HCT116 (cell line): ENCODE measurements at regions not wholly inside any gene's neighbourhood (a gene's known extent, or its start where the extent isn't known, plus 50 kb on each side); places are given as distances from the start of the nearest gene placed in this dataset.

Experiments
- ATAC-seq: fragments of 200-7000 bp; cut with Tn5 transposase; 2 replicates; pipeline ENCODE4 v1.9.1; 2020; ENCODE audit warnings: mild to moderate bottlenecking, moderate library complexity
- BruUV-seq: library from RNA; stranded (reverse); fragments of 400-500 nt; replicated peaks from 2 replicates; lab custom pipeline; 2021; lab: Mats Ljungman, UMichigan
- CTCF ChIA-PET: fragments of 300-600 bp; sonication (Branson Sonifier 250); formaldehyde crosslinking; loops from one replicate; lab custom pipeline; 2021; ENCODE audit warnings: antibody characterized with exemption; lab: Charles Lee
- POLR2A ChIA-PET: fragments of 300-600, 350-600 bp; sonication (Branson Sonifier 250); formaldehyde crosslinking; loops from one replicate; lab custom pipeline; 2021; ENCODE audit warnings: antibody characterized with exemption; lab: Charles Lee
- RAD21 ChIA-PET, 2 experiments: fragments of 300-600 bp; sonication (Branson Sonifier 250); formaldehyde crosslinking; loops; one replicate each; lab custom pipeline; 2023; ENCODE audit warnings: low total read pairs in 2 of 2; ENCODE audit not compliant: uncharacterized antibody in 2 of 2, unreplicated experiment in 2 of 2, low non-redundant PET in 1 of 2; lab: Charles Lee
- DNase-seq: peaks from one replicate; pipeline ENCODE4 v3.0.0-alpha.2; 2010; ENCODE audit warnings: low read depth, low spot score
- H2AFZ ChIP-seq: fragments of 200-600 bp; shearing (Covaris generic), sonication (generic); 2 replicates; pipeline ENCODE4 v1.6.1; 2017; ENCODE audit warnings: low read depth, mixed run types, mixed read lengths, antibody characterized with exemption, low read length; ENCODE audit not compliant: poor library complexity, severe bottlenecking
- H3K27ac ChIP-seq: 2 replicates; pipeline ENCODE4 v1.5.1; 2012; ENCODE audit warnings: low read depth, low read length
- H3K27me3 ChIP-seq: fragments of 200-600 bp; sonication (generic); 2 replicates; pipeline ENCODE4 v1.6.1; 2016; ENCODE audit warnings: mixed run types, low read length, mixed read lengths; ENCODE audit not compliant: insufficient read depth
- H3K36me3 ChIP-seq, 2 experiments: fragments of 200-500 bp in 1 of 2; fragments of 200-600 bp in 1 of 2; sonication (Bioruptor generic) in 1 of 2; sonication (generic) in 1 of 2; 2 replicates each; pipeline versions ENCODE4 v1.5.1 to v1.6.1; 2014 to 2016; ENCODE audit warnings: low read length in 2 of 2, inconsistent platforms in 1 of 2, mixed read lengths in 1 of 2, mixed run types in 1 of 2; ENCODE audit not compliant: insufficient read depth in 2 of 2, control insufficient read depth in 1 of 2
- H3K4me1 ChIP-seq, 2 experiments: fragments of 200-600 bp in 1 of 2; sonication (generic) in 1 of 2; 2 replicates each; pipeline versions ENCODE4 v1.5.1 to v1.6.1; 2012 to 2017; ENCODE audit warnings: low read length in 2 of 2, inconsistent platforms in 1 of 2, mild to moderate bottlenecking in 1 of 2, mixed read lengths in 1 of 2, mixed run types in 1 of 2, moderate library complexity in 1 of 2; ENCODE audit not compliant: insufficient read depth in 2 of 2, control insufficient read depth in 1 of 2
- H3K4me2 ChIP-seq: fragments of 200-600 bp; sonication (generic); 2 replicates; pipeline ENCODE4 v1.6.1; 2017; ENCODE audit warnings: mixed run types, low read length, mixed read lengths
- H3K4me3 ChIP-seq, 2 experiments: fragments of 200-600 bp in 1 of 2; sonication (generic) in 1 of 2; replicated peaks in 1 of 2; 2 replicates each; pipeline ENCODE4 v1.5.1; 2011 to 2016; ENCODE audit warnings: low read length in 2 of 2, control low read depth in 1 of 2, low read depth in 1 of 2, mild to moderate bottlenecking in 1 of 2, mixed read lengths in 1 of 2, mixed run types in 1 of 2
- H3K79me2 ChIP-seq: fragments of 200-600 bp; sonication (generic); 2 replicates; pipeline ENCODE4 v1.6.1; 2017; ENCODE audit warnings: mild to moderate bottlenecking, mixed run types, low read length, moderate library complexity, mixed read lengths; ENCODE audit not compliant: insufficient read depth
- H3K9ac ChIP-seq: fragments of 200-600 bp; sonication (generic); 2 replicates; pipeline ENCODE4 v1.6.1; 2016; ENCODE audit warnings: low read length, mixed read lengths
- H3K9me2 ChIP-seq: fragments of 200-600 bp; sonication (generic), shearing (Covaris generic); 2 replicates; pipeline ENCODE4 v1.6.1; 2017; ENCODE audit warnings: mixed run types, mild to moderate bottlenecking, moderate library complexity; ENCODE audit not compliant: insufficient read depth
- H3K9me3 ChIP-seq, 2 experiments: fragments of 200-500 bp in 1 of 2; fragments of 200-600 bp in 1 of 2; sonication (Bioruptor generic) in 1 of 2; sonication (generic) in 1 of 2; 2 replicates each; pipeline ENCODE4 v1.6.1; 2014 to 2017; ENCODE audit warnings: low read length in 2 of 2, mixed read lengths in 2 of 2, inconsistent platforms in 1 of 2, low read depth in 1 of 2, mild to moderate bottlenecking in 1 of 2, mixed run types in 1 of 2, moderate library complexity in 1 of 2; ENCODE audit not compliant: control insufficient read depth in 1 of 2, insufficient read depth in 1 of 2
- H4K20me1 ChIP-seq: fragments of 200-600 bp; sonication (generic), shearing (Covaris generic); 2 replicates; pipeline ENCODE4 v1.6.1; 2017; ENCODE audit warnings: mixed run types, mild to moderate bottlenecking, moderate library complexity; ENCODE audit not compliant: insufficient read depth
- CBX3 ChIP-seq: IDR thresholded peaks from 2 replicates; pipeline ENCODE4 v1.6.1; 2012; ENCODE audit warnings: low read depth
- CEBPB ChIP-seq: IDR thresholded peaks from 2 replicates; pipeline ENCODE4 v1.6.1; 2012; ENCODE audit warnings: low read depth
- CTCF ChIP-seq, 3 experiments: fragments of 200-600 bp in 1 of 3; sonication (generic) in 1 of 3; IDR thresholded peaks in 2 of 3; conservative IDR thresholded peaks in 1 of 3; 2 replicates each; pipeline ENCODE4 v1.5.1; 2012 to 2017; ENCODE audit warnings: low read depth in 2 of 3, low read length in 2 of 3, antibody characterized with exemption in 1 of 3, borderline replicate concordance in 1 of 3, control low read depth in 1 of 3, mild to moderate bottlenecking in 1 of 3, mixed read lengths in 1 of 3, mixed run types in 1 of 3, moderate library complexity in 1 of 3; ENCODE audit not compliant: insufficient read depth in 1 of 3
- ELF1 ChIP-seq: IDR thresholded peaks from 2 replicates; pipeline ENCODE4 v1.6.1; 2012; ENCODE audit warnings: low read depth, borderline replicate concordance
- EZH2 ChIP-seq: fragments of 200-600 bp; sonication (generic); IDR thresholded peaks from 2 replicates; pipeline ENCODE4 v1.6.1; 2017; ENCODE audit warnings: antibody characterized with exemption, mixed run types
- EZH2phosphoT487 ChIP-seq: fragments of 200-600 bp; IDR thresholded peaks from 2 replicates; pipeline ENCODE4 v1.6.1; 2018; ENCODE audit warnings: antibody characterized with exemption, borderline replicate concordance
- FOSL1 ChIP-seq: IDR thresholded peaks from 2 replicates; pipeline ENCODE4 v1.6.1; 2012; ENCODE audit warnings: low read depth
- JUND ChIP-seq: IDR thresholded peaks from 2 replicates; pipeline ENCODE4 v1.6.1; 2012
- MAX ChIP-seq: IDR thresholded peaks from 2 replicates; pipeline ENCODE4 v1.6.1; 2012
- POLR2AphosphoS5 ChIP-seq: IDR thresholded peaks from 2 replicates; pipeline ENCODE4 v1.6.1; 2011; ENCODE audit warnings: mild to moderate bottlenecking, low read depth, low read length, moderate library complexity
- RAD21 ChIP-seq: IDR thresholded peaks from 2 replicates; pipeline ENCODE4 v1.6.1; 2012; ENCODE audit warnings: low read depth, mild to moderate bottlenecking
- REST ChIP-seq: IDR thresholded peaks from 2 replicates; pipeline ENCODE4 v1.6.1; 2012; ENCODE audit warnings: low read depth
- SP1 ChIP-seq: IDR thresholded peaks from 2 replicates; pipeline ENCODE4 v1.6.1; 2012; ENCODE audit warnings: low read depth
- TCF7L2 ChIP-seq: IDR thresholded peaks from 2 replicates; pipeline ENCODE4 v1.7.0; 2011; ENCODE audit warnings: borderline replicate concordance, inconsistent platforms; ENCODE audit not compliant: insufficient read depth, insufficient read length; ENCODE audit errors: extremely low read depth
- ZFX ChIP-seq: fragments of 450-650 bp; IDR thresholded peaks from 2 replicates; pipeline ENCODE4 v1.6.1; 2017
- ZNF274 ChIP-seq: fragments of 200-500 bp; sonication (Bioruptor generic); IDR thresholded peaks from 2 replicates; pipeline ENCODE4 v1.6.1; 2014; ENCODE audit warnings: mild to moderate bottlenecking, low read depth, low read length, inconsistent platforms
- intact Hi-C: fragments of 100-400 bp; cut with micrococcal nuclease; formaldehyde crosslinking; loops from 2 replicates; pipeline ENCODE4 v1.10.0; 2022

- ATAC-seq (no peak), DNase-seq (no peak)
- no peak for TF ChIP-seq ZFX
- TF ChIP-seq ELF1: no peak
- no peak for TF ChIP-seq CBX3
- no peak for TF ChIP-seq RAD21
- no peak for TF ChIP-seq JUND
- TF ChIP-seq FOSL1: no peak
- no peak for TF ChIP-seq SP1
- TF ChIP-seq EZH2: no peak
- no peak for TF ChIP-seq MAX
- no peaks in the 10 kb centered on the region for H3K4me1 ChIP-seq
- H3K4me3 ChIP-seq: no peak overlapping the region
- H3K79me2 ChIP-seq: no peaks in the 10 kb centered on the region
- no peak overlapping the region for H3K4me2 ChIP-seq
- BruUV-seq: no TSS peak
- no peak overlapping the region for H3K27ac ChIP-seq
- no peaks in the 10 kb centered on the region for H3K9me2 ChIP-seq
- H2AFZ ChIP-seq: no peak overlapping the region
- H3K9me3 ChIP-seq: no peaks in the 10 kb centered on the region
- H3K36me3 ChIP-seq: no peaks in the 10 kb centered on the region
- intact Hi-C loops: no loop called here
- ChIA-PET RAD21 (no interaction called here), CTCF (no interaction called here), POLR2A (no interaction called here)
- H3K9ac ChIP-seq: no peak overlapping the region
- no peaks in the 10 kb centered on the region for H3K27me3 ChIP-seq
- no peaks in the 10 kb centered on the region for H4K20me1 ChIP-seq
These were observed 204.3 kb upstream of the ALCAM start for GRCh38 chr3:105162448-105162847.

- Histone ChIP-seq H3K9me3 (no peaks in the 10 kb centered on the region), H3K4me2 (no peak overlapping the region), H3K27ac (no peak overlapping the region), H3K4me3 (no peak overlapping the region), H3K79me2 (no peaks in the 10 kb centered on the region), H3K36me3 (no peaks in the 10 kb centered on the region), H3K27me3 (no peaks in the 10 kb centered on the region), H3K4me1 (no peaks in the 10 kb centered on the region), H3K9me2 (no peaks in the 10 kb centered on the region), H3K9ac (no peak overlapping the region), H2AFZ (no peak overlapping the region), H4K20me1 (no peaks in the 10 kb centered on the region)
- TF ChIP-seq CTCF (IDR thresholded peaks at IDR 0.05 in 2 of 3, conservative IDR thresholded peaks at IDR 0.05 in 1 of 3; ENCODE audit: borderline replicate concordance in 1 of 3, insufficient read depth in 1 of 3, low read depth in 2 of 3, low read length in 2 of 3) (no peak), CEBPB (no peak), TCF7L2 (no peak), POLR2AphosphoS5 (no peak), ZNF274 (no peak), EZH2phosphoT487 (no peak), CBX3 (no peak), REST (no peak)
- no TSS peak for BruUV-seq
- ChIA-PET CTCF (no interaction called here), POLR2A (no interaction called here), RAD21 (no interaction called here)
- intact Hi-C loops: no loop called here
- DNase-seq (no peak), ATAC-seq (no peak)
These were observed 199.8 kb upstream of the ALCAM start for GRCh38 chr3:105166893-105167292.
